ENCODE measurements at regions not wholly inside any gene's neighbourhood (a gene's known extent, or its start where the extent isn't known, plus 50 kb on each side); places are given as distances from the start of the nearest gene placed in this dataset.

DNA sequence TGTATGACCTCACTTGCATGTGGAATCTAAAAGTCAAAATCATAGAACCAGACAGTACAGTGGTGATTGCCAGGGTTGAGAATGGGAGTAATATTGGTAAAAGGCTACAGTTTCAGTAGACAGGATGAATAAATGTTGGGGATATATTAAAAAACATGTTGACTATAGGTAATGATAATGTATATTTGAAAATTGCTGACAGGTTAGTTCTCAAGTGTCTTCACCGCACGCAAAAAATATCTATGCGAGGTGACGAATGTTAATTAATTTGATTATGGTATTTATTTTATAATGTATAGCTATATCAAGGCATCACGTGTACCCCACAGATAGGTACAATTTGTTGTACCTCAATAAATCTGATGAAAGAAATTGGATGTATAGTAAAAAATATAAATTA is 909.6 kb upstream of the NDST4 start:
- intact Hi-C loops (cut with DNase I): no loop called here
- H3K36me3 ChIP-seq: no peaks in the 10 kb centered on the region
- H3K27me3 ChIP-seq: no peaks in the 10 kb centered on the region
- 78 to 96% methylated on average over 5 of the region's 5 CpGs for WGBS, 2 donors
- no peak for DNase-seq
- H3K9me3 ChIP-seq: peaks cover 0 to 7% (median 1%) of the 10 kb centered on the region in 4 donors
- H3K4me3 ChIP-seq: no peak overlapping the region
- H3K27ac ChIP-seq: no peak overlapping the region
- H3K4me1 ChIP-seq: no peaks in the 10 kb centered on the region
- TF ChIP-seq POLR2A (IDR thresholded peaks at IDR 0.05): no peak
- TF ChIP-seq CTCF (IDR thresholded peaks at IDR 0.05): no peak
- no peak for TF ChIP-seq POLR2AphosphoS5 (IDR thresholded peaks at IDR 0.05)
- TF ChIP-seq EP300 (IDR thresholded peaks at IDR 0.05): no peak

DNA sequence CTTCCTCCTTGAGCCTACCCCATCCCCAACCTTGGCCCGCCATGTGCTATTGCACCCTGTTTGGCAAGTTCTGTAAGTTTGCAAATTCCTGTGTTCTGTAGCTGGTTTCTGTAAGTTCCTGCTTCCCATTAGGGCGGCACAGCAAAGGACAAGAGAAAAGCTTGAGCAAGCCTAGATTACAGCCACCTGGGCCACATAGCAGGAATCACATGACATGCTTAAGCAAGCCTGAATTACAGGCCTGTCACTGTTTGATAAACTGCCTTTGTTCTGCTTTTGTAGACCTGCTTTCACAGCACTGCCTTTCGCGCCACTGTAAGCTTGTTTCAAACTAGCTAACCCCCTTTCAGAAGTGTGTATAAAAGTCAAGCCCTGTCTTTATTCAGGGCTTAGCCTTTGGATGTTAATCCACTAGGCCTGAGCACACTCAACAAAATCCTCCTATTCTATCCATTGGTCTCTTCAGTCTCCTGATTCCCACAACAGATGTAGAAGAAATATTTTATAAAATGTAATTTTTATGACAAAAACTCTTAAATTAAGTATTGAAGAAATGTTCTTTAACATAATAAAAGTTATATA is 906.8 kb upstream of the NDST4 start:
- no peaks in the 10 kb centered on the region for H3K27me3 ChIP-seq
- H3K27ac ChIP-seq: no peak overlapping the region
- no peaks in the 10 kb centered on the region for H3K4me1 ChIP-seq
- intact Hi-C loops (cut with DNase I): no loop called here
- H3K36me3 ChIP-seq: no peaks in the 10 kb centered on the region
- 90 to 91% methylated on average over 4 of the region's 4 CpGs for WGBS, 2 donors
- H3K4me3 ChIP-seq: no peak overlapping the region
- TF ChIP-seq POLR2A (IDR thresholded peaks at IDR 0.05): no peak
- TF ChIP-seq EP300 (IDR thresholded peaks at IDR 0.05): no peak
- no peak for TF ChIP-seq POLR2AphosphoS5 (IDR thresholded peaks at IDR 0.05)
- no peak for TF ChIP-seq CTCF (IDR thresholded peaks at IDR 0.05)
- peaks cover 0 to 16% (median 10%) of the 10 kb centered on the region in 4 donors for H3K9me3 ChIP-seq
- no peak for DNase-seq

DNA sequence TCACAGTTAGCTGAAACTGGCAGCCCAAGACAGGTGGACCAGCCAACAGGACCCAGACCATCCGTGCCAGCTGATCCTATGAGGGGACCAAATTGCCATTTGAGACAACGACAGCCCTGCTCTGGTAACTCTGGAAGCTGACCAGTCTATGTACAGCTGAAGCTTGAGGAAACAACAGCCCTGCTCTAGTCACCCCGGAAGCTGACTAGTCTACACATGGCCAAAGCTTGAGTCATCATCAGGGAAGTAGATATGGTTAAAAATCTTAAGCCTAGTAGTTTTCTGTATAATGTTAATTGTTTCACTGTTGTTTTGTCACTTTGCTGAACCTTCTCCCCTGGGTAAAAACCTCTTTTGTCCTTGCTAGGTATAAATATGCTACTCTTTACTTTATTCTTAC is 905.4 kb upstream of the NDST4 start:
- TF ChIP-seq POLR2AphosphoS5 (IDR thresholded peaks at IDR 0.05) (no peak), EP300 (IDR thresholded peaks at IDR 0.05) (no peak), CTCF (IDR thresholded peaks at IDR 0.05) (no peak), POLR2A (IDR thresholded peaks at IDR 0.05) (no peak)
- peaks cover 0 to 25% (median 14%) of the 10 kb centered on the region in 4 donors for H3K9me3 ChIP-seq
- intact Hi-C loops (cut with DNase I): no loop called here

DNA sequence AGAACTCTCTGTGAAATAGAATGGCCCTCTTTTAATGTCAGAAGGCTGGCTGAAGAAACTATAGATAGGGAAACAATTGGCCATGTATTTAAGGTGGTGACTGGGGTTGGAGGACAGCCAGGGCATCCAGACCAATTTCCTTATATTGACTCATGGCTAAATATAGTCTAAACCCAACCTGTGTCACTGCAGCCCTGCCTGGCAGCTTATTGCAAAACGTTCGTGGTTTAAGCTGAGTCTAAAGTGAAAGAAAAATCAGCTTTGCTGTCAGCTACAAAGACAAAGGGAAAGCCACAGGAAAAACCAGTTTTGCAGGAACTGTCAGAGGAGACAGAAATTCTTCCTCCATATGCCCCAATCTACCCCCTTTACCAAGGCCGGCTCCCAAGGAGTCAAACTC is 902.8 kb upstream of the NDST4 start:
- Histone ChIP-seq H3K27ac (no peak overlapping the region), H3K27me3 (no peaks in the 10 kb centered on the region), H3K36me3 (no peaks in the 10 kb centered on the region), H3K9me3 (peaks cover 0 to 25% (median 15%) of the 10 kb centered on the region in 4 donors), H3K4me3 (no peak overlapping the region), H3K4me1 (no peaks in the 10 kb centered on the region)
- peak; percentile 72 for DNase-seq
- WGBS, 2 donors: 54 to 59% methylated on average over 3 of the region's 3 CpGs
- TF ChIP-seq EP300 (IDR thresholded peaks at IDR 0.05) (no peak), POLR2A (IDR thresholded peaks at IDR 0.05) (no peak), POLR2AphosphoS5 (IDR thresholded peaks at IDR 0.05) (no peak), CTCF (IDR thresholded peaks at IDR 0.05) (no peak)
- intact Hi-C loops (cut with DNase I): no loop called here

More for the DNA sequence above, 905.4 kb upstream of the NDST4 start:
- DNase-seq: no peak
- 89% methylated on average over 3 of the region's 3 CpGs for WGBS, 2 donors
- Histone ChIP-seq H3K27me3 (no peaks in the 10 kb centered on the region), H3K36me3 (no peaks in the 10 kb centered on the region), H3K27ac (no peak overlapping the region), H3K4me3 (no peak overlapping the region), H3K4me1 (no peaks in the 10 kb centered on the region)

- no peaks in the 10 kb centered on the region for H3K36me3 ChIP-seq
- H3K4me1 ChIP-seq: no peaks in the 10 kb centered on the region
- no peaks in the 10 kb centered on the region for H3K27me3 ChIP-seq
- TF ChIP-seq POLR2A (IDR thresholded peaks at IDR 0.05) (no peak), POLR2AphosphoS5 (IDR thresholded peaks at IDR 0.05) (no peak), CTCF (IDR thresholded peaks at IDR 0.05) (no peak), EP300 (IDR thresholded peaks at IDR 0.05) (no peak)
- peaks cover 0 to 25% (median 15%) of the 10 kb centered on the region in 4 donors for H3K9me3 ChIP-seq
- H3K27ac ChIP-seq: no peak overlapping the region
- intact Hi-C loops (cut with DNase I): no loop called here
- H3K4me3 ChIP-seq: no peak overlapping the region
- DNase-seq: no peak
- WGBS, 2 donors: 84 to 85% methylated on average over 5 of the region's 5 CpGs
These were observed 902.1 kb upstream of the NDST4 start for GRCh38 chr4:116015549-116015948.

Measured in sigmoid colon (tissue), 6 donors.